ENCODE measurements at regions not wholly inside any gene's neighbourhood (a gene's known extent, or its start where the extent isn't known, plus 50 kb on each side); places are given as distances from the start of the nearest gene placed in this dataset.

GRCh38 chr4:11166606-11167005, 262.1 kb downstream of the HS3ST1 start:
- TF ChIP-seq CTCF (IDR thresholded peaks at IDR 0.05) (no peak), POLR2A (IDR thresholded peaks at IDR 0.05) (no peak)
